ENCODE measurements at regions not wholly inside any gene's neighbourhood (a gene's known extent, or its start where the extent isn't known, plus 50 kb on each side); places are given as distances from the start of the nearest gene placed in this dataset.

- Histone ChIP-seq H3K9ac (ENCODE audit: low read length) (no peak overlapping the region), H4K20me1 (ENCODE audit: low read length) (no peaks in the 10 kb centered on the region), H3K4me3 (ENCODE audit: low read length) (no peak overlapping the region), H2AFZ (ENCODE audit: low read length) (no peak overlapping the region), H3K27ac (ENCODE audit: low read length) (no peak overlapping the region), H3K9me3 (ENCODE audit: low read length) (no peaks in the 10 kb centered on the region), H3K9me2 (replicated peaks; ENCODE audit: low read length) (no peaks in the 10 kb centered on the region), H3K79me2 (ENCODE audit: low read length) (no peaks in the 10 kb centered on the region), H3K4me1 (ENCODE audit: insufficient read depth, low read length) (no peaks in the 10 kb centered on the region), H3F3A (ENCODE audit: low read length, unreplicated experiment) (no peaks in the 10 kb centered on the region), H3K27me3 (ENCODE audit: low read length) (no peaks in the 10 kb centered on the region), H3K36me3 (ENCODE audit: low read depth, low read length) (no peaks in the 10 kb centered on the region), H3K4me2 (ENCODE audit: low read length) (no peak overlapping the region)
- ATAC-seq (no peak), DNase-seq (no peak)
- TF ChIP-seq EZH2phosphoT487 (IDR thresholded peaks at IDR 0.05; ENCODE audit: borderline replicate concordance, low read length) (no peak), CTCF (conservative IDR thresholded peaks at IDR 0.05; ENCODE audit: low read depth, low read length) (no peak), EZH2 (IDR thresholded peaks at IDR 0.05; ENCODE audit: low read length, unreplicated experiment) (no peak)
- BruUV-seq (replicated peaks): no TSS peak
- CTCF ChIA-PET: no interaction called here
- intact Hi-C loops (cut with micrococcal nuclease): no loop called here
- POLR2A ChIA-PET (ENCODE audit: unreplicated experiment): no interaction called here
These were observed 1314.0 kb downstream of the PCDH19 start for GRCh38 chrX:99095965-99096635.

GRCh38 chrX:99091459-99091858 lies 1318.6 kb downstream of the PCDH19 start:
- TF ChIP-seq CTCF (conservative IDR thresholded peaks at IDR 0.05; ENCODE audit: low read depth, low read length): no peak
- TF ChIP-seq EZH2phosphoT487 (IDR thresholded peaks at IDR 0.05; ENCODE audit: borderline replicate concordance, low read length): no peak
- TF ChIP-seq EZH2 (IDR thresholded peaks at IDR 0.05; ENCODE audit: low read length, unreplicated experiment): no peak
- no peak overlapping the region for H3K9ac ChIP-seq (ENCODE audit: low read length)
- POLR2A ChIA-PET (ENCODE audit: unreplicated experiment): no interaction called here
- DNase-seq: no peak
- no peaks in the 10 kb centered on the region for H3K79me2 ChIP-seq (ENCODE audit: low read length)
- H2AFZ ChIP-seq (ENCODE audit: low read length): no peak overlapping the region
- CTCF ChIA-PET: no interaction called here
- no peak for ATAC-seq
- H4K20me1 ChIP-seq (ENCODE audit: low read length): no peaks in the 10 kb centered on the region
- H3F3A ChIP-seq (ENCODE audit: low read length, unreplicated experiment): no peaks in the 10 kb centered on the region
- BruUV-seq (replicated peaks): no TSS peak
- intact Hi-C loops (cut with micrococcal nuclease): no loop called here
- no peak overlapping the region for H3K4me3 ChIP-seq (ENCODE audit: low read length)
- H3K36me3 ChIP-seq (ENCODE audit: low read depth, low read length): no peaks in the 10 kb centered on the region
- no peak overlapping the region for H3K4me2 ChIP-seq (ENCODE audit: low read length)
- H3K9me2 ChIP-seq (replicated peaks; ENCODE audit: low read length): no peaks in the 10 kb centered on the region
- H3K4me1 ChIP-seq (ENCODE audit: insufficient read depth, low read length): no peaks in the 10 kb centered on the region
- no peak overlapping the region for H3K27ac ChIP-seq (ENCODE audit: low read length)
- H3K27me3 ChIP-seq (ENCODE audit: low read length): no peaks in the 10 kb centered on the region
- H3K9me3 ChIP-seq (ENCODE audit: low read length): no peaks in the 10 kb centered on the region

- Histone ChIP-seq H3K4me2 (ENCODE audit: low read length) (no peak overlapping the region), H3K4me1 (ENCODE audit: insufficient read depth, low read length) (no peaks in the 10 kb centered on the region), H3K27me3 (ENCODE audit: low read length) (no peaks in the 10 kb centered on the region), H3K9me2 (replicated peaks; ENCODE audit: low read length) (no peaks in the 10 kb centered on the region), H3F3A (ENCODE audit: low read length, unreplicated experiment) (no peaks in the 10 kb centered on the region), H3K36me3 (ENCODE audit: low read depth, low read length) (no peaks in the 10 kb centered on the region), H3K79me2 (ENCODE audit: low read length) (no peaks in the 10 kb centered on the region), H3K9ac (ENCODE audit: low read length) (no peak overlapping the region), H3K9me3 (ENCODE audit: low read length) (no peaks in the 10 kb centered on the region), H4K20me1 (ENCODE audit: low read length) (no peaks in the 10 kb centered on the region), H2AFZ (ENCODE audit: low read length) (no peak overlapping the region), H3K27ac (ENCODE audit: low read length) (no peak overlapping the region), H3K4me3 (ENCODE audit: low read length) (no peak overlapping the region)
- no peak for TF ChIP-seq EZH2phosphoT487 (IDR thresholded peaks at IDR 0.05; ENCODE audit: borderline replicate concordance, low read length)
- TF ChIP-seq CTCF (conservative IDR thresholded peaks at IDR 0.05; ENCODE audit: low read depth, low read length): no peak
- no peak for TF ChIP-seq EZH2 (IDR thresholded peaks at IDR 0.05; ENCODE audit: low read length, unreplicated experiment)
- ChIA-PET POLR2A (ENCODE audit: unreplicated experiment) (no interaction called here), CTCF (no interaction called here)
- no TSS peak for BruUV-seq (replicated peaks)
- intact Hi-C loops (cut with micrococcal nuclease): no loop called here
- ATAC-seq: no peak
- no peak for DNase-seq
These were observed 1331.8 kb downstream of the PCDH19 start for GRCh38 chrX:99078301-99078700.
